ENCODE measurements at regions not wholly inside any gene's neighbourhood (a gene's known extent, or its start where the extent isn't known, plus 50 kb on each side); places are given as distances from the start of the nearest gene placed in this dataset.
"Not testable (repeated sequence)": the region's sequence is repeated elsewhere in the genome, so short reads cannot be mapped to it uniquely, and the experiment has no call there.

DNA sequence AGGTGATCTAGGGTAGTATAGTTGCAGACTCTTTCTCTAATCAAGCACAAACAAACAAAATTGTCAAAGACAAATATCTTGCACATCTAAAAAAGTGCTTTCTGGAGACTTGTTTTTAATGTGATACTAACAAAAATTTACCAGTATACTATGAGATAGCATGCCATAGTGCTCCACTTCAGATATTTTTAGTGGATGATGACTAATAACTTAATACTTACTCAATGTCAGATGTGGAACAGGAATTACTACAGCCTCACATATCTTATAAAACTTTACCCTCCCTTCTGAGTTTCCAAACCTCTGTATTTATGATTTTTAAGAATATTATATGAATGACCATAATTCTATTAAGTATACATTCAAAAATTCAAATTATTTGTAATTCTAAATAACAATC, 1162.0 kb upstream of the SLC39A10 start:
- DNase-seq (ENCODE audit: low read depth): no peak
- H3K4me3 ChIP-seq (ENCODE audit: low read length): no peak overlapping the region
- TF ChIP-seq, protein P1, sequence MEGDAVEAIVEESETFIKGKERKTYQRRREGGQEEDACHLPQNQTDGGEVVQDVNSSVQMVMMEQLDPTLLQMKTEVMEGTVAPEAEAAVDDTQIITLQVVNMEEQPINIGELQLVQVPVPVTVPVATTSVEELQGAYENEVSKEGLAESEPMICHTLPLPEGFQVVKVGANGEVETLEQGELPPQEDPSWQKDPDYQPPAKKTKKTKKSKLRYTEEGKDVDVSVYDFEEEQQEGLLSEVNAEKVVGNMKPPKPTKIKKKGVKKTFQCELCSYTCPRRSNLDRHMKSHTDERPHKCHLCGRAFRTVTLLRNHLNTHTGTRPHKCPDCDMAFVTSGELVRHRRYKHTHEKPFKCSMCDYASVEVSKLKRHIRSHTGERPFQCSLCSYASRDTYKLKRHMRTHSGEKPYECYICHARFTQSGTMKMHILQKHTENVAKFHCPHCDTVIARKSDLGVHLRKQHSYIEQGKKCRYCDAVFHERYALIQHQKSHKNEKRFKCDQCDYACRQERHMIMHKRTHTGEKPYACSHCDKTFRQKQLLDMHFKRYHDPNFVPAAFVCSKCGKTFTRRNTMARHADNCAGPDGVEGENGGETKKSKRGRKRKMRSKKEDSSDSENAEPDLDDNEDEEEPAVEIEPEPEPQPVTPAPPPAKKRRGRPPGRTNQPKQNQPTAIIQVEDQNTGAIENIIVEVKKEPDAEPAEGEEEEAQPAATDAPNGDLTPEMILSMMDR (conservative IDR thresholded peaks at IDR 0.05; ENCODE audit: low read length): no peak

GRCh38 chr2:194494401-194494800, 1162.6 kb upstream of the SLC39A10 start:
- H3K4me3 ChIP-seq (ENCODE audit: low read length): no peak overlapping the region
- TF ChIP-seq, protein P1 (conservative IDR thresholded peaks at IDR 0.05; ENCODE audit: low read length): no peak
- DNase-seq (ENCODE audit: low read depth): no peak

- H3K4me3 ChIP-seq (ENCODE audit: low read length): no peak overlapping the region
- TF ChIP-seq, protein P1 (conservative IDR thresholded peaks at IDR 0.05; ENCODE audit: low read length): no peak
- DNase-seq (ENCODE audit: low read depth): no peak
Measured at GRCh38 chr2:194491409-194492115, 1165.5 kb upstream of the SLC39A10 start.

DNA sequence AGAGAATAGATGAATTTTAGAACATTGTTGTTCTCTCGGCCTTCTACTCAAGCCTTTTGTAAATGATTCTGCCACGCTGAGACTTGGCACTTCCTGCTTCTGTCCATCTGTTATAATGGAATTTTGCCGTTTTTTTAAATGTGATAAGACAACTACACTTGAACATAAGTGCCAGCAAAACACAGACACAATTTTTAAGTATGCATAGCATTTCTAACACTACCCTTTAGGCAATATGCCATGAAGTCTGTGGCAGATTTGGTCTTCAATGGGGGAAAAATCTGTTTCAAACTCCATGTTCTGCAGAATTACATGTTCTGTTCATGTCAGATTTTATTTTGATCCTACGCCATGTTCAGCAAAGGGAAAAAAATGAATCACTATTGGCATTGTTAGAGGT, 1170.7 kb upstream of the SLC39A10 start:
- no peak overlapping the region for H3K4me3 ChIP-seq (ENCODE audit: low read length)
- TF ChIP-seq, protein P1 (conservative IDR thresholded peaks at IDR 0.05; ENCODE audit: low read length): no peak

DNA sequence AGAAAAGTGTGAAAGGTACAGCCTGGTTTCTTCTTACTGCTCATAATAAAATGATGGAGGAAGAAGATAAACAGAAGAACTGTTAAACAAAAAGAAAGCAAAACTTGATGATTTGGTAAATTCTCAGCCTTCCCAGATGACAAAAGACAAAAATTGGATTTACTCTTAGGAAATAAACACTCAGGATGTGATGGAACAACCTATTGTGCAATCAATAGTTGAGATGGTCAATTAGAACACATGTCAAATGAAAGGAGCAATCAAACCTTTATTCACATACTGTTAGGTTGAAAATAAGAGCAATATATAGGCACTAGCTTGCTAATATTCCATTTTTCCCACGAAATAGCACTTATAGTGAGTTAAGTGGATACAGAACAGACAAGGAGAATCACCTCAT, 1174.0 kb upstream of the SLC39A10 start:
- DNase-seq (ENCODE audit: low read depth): no peak
- H3K4me3 ChIP-seq (ENCODE audit: low read length): no peak overlapping the region
- TF ChIP-seq, protein P1 (conservative IDR thresholded peaks at IDR 0.05; ENCODE audit: low read length): no peak

More for the DNA sequence above, 1170.7 kb upstream of the SLC39A10 start:
- no peak for DNase-seq (ENCODE audit: low read depth)

DNA sequence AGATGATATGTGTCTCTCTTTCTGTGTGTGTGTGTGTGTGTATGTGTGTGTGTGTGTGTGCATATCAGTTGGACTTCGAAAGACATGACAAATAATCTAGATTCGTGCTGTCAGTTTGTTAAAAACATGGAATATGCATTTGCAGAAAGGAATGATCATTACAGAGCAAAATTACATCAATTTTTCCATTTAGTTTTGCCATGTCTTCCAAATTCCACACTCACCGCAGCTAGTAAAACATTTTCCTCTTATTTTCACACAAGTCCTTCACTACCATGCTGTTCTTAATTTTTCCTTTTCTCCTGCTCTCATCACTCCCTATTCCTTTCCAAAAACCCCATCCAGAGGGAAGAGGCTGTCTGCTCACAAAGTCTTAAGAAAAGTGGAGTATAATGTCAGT, 1191.4 kb upstream of the SLC39A10 start:
- DNase-seq (ENCODE audit: low read depth): no peak
- H3K4me3 ChIP-seq (ENCODE audit: low read length): no peak overlapping the region
- TF ChIP-seq, protein P1 (conservative IDR thresholded peaks at IDR 0.05; ENCODE audit: low read length): no peak

DNA sequence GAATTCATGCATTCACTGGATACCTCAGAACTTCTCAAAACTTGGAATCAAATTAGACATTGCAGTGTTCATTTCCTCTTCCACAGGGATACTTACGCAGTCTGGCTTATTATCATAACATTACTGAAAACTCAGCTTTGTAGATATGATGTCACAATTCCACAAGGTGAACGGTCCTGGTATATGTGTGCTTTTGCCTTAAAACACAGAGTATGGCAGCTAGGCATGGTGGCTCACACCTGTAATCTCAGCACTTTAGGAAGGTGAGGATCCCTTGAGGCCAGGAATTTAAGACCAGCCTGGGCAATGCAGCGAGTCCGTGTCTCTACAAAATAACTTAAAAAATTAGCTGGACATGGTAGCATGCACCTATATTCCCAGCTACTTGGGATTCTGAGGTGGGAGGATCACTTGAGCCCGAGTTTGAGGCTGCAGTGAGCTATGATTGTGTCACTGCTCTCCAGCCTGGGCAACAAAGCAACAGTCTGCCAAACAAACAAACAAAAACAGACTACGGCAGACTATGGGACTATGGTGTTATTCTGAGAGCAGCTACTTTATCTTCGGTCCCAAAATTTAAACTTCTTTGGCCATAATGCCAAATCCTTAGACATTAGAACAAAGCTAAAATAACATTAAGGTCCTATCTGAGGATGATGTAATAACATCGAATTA, 1191.9 kb upstream of the SLC39A10 start:
- no peak overlapping the region for H3K4me3 ChIP-seq (ENCODE audit: low read length)
- DNase-seq (ENCODE audit: low read depth): no peak
- TF ChIP-seq, protein P1 (conservative IDR thresholded peaks at IDR 0.05; ENCODE audit: low read length): no peak

DNA sequence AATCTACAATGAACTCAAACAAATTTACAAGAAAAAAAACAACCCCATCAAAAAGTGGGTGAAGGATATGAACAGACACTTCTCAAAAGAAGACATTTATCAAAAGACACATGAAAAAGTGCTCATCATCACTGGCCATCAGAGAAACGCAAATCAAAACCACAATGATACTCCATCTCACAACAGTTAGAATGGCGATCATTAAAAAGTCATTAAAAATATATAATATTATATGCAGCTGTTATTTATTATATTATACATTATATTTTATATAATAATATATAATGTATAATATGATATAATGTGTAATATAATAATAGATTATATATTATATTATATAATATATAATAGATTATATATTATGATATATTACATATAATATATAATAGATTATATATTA, 1194.1 kb upstream of the SLC39A10 start:
- H3K4me3 ChIP-seq (ENCODE audit: low read length); DNase-seq (ENCODE audit: low read depth): not testable (repeated sequence)
